Type B pancreatic cell (in vitro differentiated cells): ENCODE measurements at regions not wholly inside any gene's neighbourhood (a gene's known extent, or its start where the extent isn't known, plus 50 kb on each side); places are given as distances from the start of the nearest gene placed in this dataset.

Experiments
- DNase-seq: peaks from one replicate; pipeline ENCODE4 v3.0.0; 2021; ENCODE audit warnings: mixed read lengths; ENCODE audit not compliant: unreplicated experiment; ENCODE audit errors: extremely low spot score
- H3K27ac Mint-ChIP-seq: 2 replicates; pipeline ENCODE4 v1.8.0; 2021; ENCODE audit warnings: mild to moderate bottlenecking, mixed read lengths
- H3K27me3 Mint-ChIP-seq: 2 replicates; pipeline ENCODE4 v1.8.0; 2021; ENCODE audit warnings: mixed read lengths
- H3K36me3 Mint-ChIP-seq: 2 replicates; pipeline ENCODE4 v1.8.0; 2021; ENCODE audit warnings: mixed read lengths
- H3K4me1 Mint-ChIP-seq: one replicate; pipeline ENCODE4 v1.8.0; 2021; ENCODE audit warnings: mixed read lengths; ENCODE audit not compliant: unreplicated experiment
- H3K4me3 Mint-ChIP-seq: 2 replicates; pipeline ENCODE4 v1.8.0; 2021; ENCODE audit warnings: mild to moderate bottlenecking, mixed read lengths
- H3K9me3 Mint-ChIP-seq: 2 replicates; pipeline ENCODE4 v1.8.0; 2021; ENCODE audit warnings: mixed read lengths
- CTCF ChIP-seq: fragments of 200-600 bp; sonication (generic); conservative IDR thresholded peaks from 2 replicates; pipeline ENCODE4 v1.5.0; 2021; ENCODE audit warnings: antibody characterized with exemption, mild to moderate bottlenecking

- H3K4me3 Mint-ChIP-seq = no peak overlapping the region
- peaks cover 5% of the 10 kb centered on the region for H3K4me1 Mint-ChIP-seq
- no peaks in the 10 kb centered on the region for H3K9me3 Mint-ChIP-seq
- no peak for DNase-seq
- H3K27me3 Mint-ChIP-seq = peaks cover 6% of the 10 kb centered on the region
- no peak overlapping the region for H3K27ac Mint-ChIP-seq
- no peak for TF ChIP-seq CTCF
- no peaks in the 10 kb centered on the region for H3K36me3 Mint-ChIP-seq
Measured at GRCh38 chr6:76707630-76708029, 635.2 kb upstream of the IMPG1 start.

- TF ChIP-seq CTCF = no peak
- H3K27ac Mint-ChIP-seq = no peak overlapping the region
- no peaks in the 10 kb centered on the region for H3K9me3 Mint-ChIP-seq
- peaks cover 12% of the 10 kb centered on the region for H3K4me1 Mint-ChIP-seq
- no peak for DNase-seq
- H3K4me3 Mint-ChIP-seq = no peak overlapping the region
- H3K27me3 Mint-ChIP-seq = peaks cover 6% of the 10 kb centered on the region
- H3K36me3 Mint-ChIP-seq = no peaks in the 10 kb centered on the region
Measured at GRCh38 chr6:76706631-76707030, 634.2 kb upstream of the IMPG1 start.

GRCh38 chr6:76706086-76706485, 633.6 kb upstream of the IMPG1 start:
- Mint-ChIP-seq H3K9me3 (no peaks in the 10 kb centered on the region), H3K27ac (no peak overlapping the region), H3K27me3 (peaks cover 6% of the 10 kb centered on the region), H3K4me3 (no peak overlapping the region), H3K36me3 (no peaks in the 10 kb centered on the region), H3K4me1 (peaks cover 14% of the 10 kb centered on the region)
- DNase-seq = no peak
- TF ChIP-seq CTCF = no peak

- no peak for DNase-seq
- no peak overlapping the region for H3K4me3 Mint-ChIP-seq
- no peaks in the 10 kb centered on the region for H3K36me3 Mint-ChIP-seq
- no peaks in the 10 kb centered on the region for H3K9me3 Mint-ChIP-seq
- H3K27ac Mint-ChIP-seq = no peak overlapping the region
- peaks cover 16% of the 10 kb centered on the region for H3K4me1 Mint-ChIP-seq
- TF ChIP-seq CTCF = no peak
- peaks cover 2% of the 10 kb centered on the region for H3K27me3 Mint-ChIP-seq
Measured at GRCh38 chr6:76703786-76704185, 631.3 kb upstream of the IMPG1 start.

- Mint-ChIP-seq H3K27me3 (no peaks in the 10 kb centered on the region), H3K4me3 (no peak overlapping the region), H3K27ac (no peak overlapping the region), H3K36me3 (no peaks in the 10 kb centered on the region), H3K4me1 (peaks cover 16% of the 10 kb centered on the region), H3K9me3 (no peaks in the 10 kb centered on the region)
- TF ChIP-seq CTCF = no peak
- no peak for DNase-seq
Measured at GRCh38 chr6:76703285-76703684, 630.8 kb upstream of the IMPG1 start.

- Mint-ChIP-seq H3K27me3 (no peaks in the 10 kb centered on the region), H3K36me3 (no peaks in the 10 kb centered on the region), H3K27ac (no peak overlapping the region), H3K4me1 (peaks cover 11% of the 10 kb centered on the region), H3K4me3 (no peak overlapping the region), H3K9me3 (no peaks in the 10 kb centered on the region)
- no peak for TF ChIP-seq CTCF
- no peak for DNase-seq
Measured at GRCh38 chr6:76702187-76702586, 629.7 kb upstream of the IMPG1 start.
